HepG2 (cell line): ENCODE measurements at regions not wholly inside any gene's neighbourhood (a gene's known extent, or its start where the extent isn't known, plus 50 kb on each side); places are given as distances from the start of the nearest gene placed in this dataset.

ENCODE experiments used
- ATAC-seq: fragments of 200-7000 bp; cut with Tn5 transposase; 3 replicates; pipeline ENCODE4 v1.9.1; 2020; ENCODE audit warnings: mild to moderate bottlenecking, moderate library complexity
- BruUV-seq: library from RNA; stranded (reverse); fragments of 400-500 nt; replicated peaks from 2 replicates; lab custom pipeline; 2021; lab: Mats Ljungman, UMichigan
- CTCF ChIA-PET: fragments of 300-600 bp; formaldehyde crosslinking; extraction: SDS; loops from one replicate; lab custom pipeline; 2021; ENCODE audit warnings: low total read pairs, inconsistent platforms, low intra/inter-chr PET ratio; lab: Yijun Ruan, JAX
- POLR2A ChIA-PET: fragments of 350-600 bp; sonication (Branson Sonifier 250); formaldehyde crosslinking; loops from one replicate; lab custom pipeline; 2020; ENCODE audit warnings: antibody characterized with exemption, inconsistent platforms; lab: Yijun Ruan, JAX
- DNase-seq: peaks from one replicate; pipeline ENCODE4 v3.0.0-alpha.2; 2015; ENCODE audit warnings: low spot score
- FAIRE-seq: peaks from 3 replicates; lab custom pipeline; 2011; peaks lifted over from hg19 to GRCh38; lab: Jason Lieb, UNC
- H2AFZ ChIP-seq: one replicate; pipeline ENCODE4 v1.6.1; 2011; ENCODE audit warnings: low read length, inconsistent platforms
- H3K27ac ChIP-seq: fragments of 300-600 bp; 3 replicates; pipeline ENCODE4 v1.8.0; 2011; ENCODE audit warnings: mixed run types, mild to moderate bottlenecking, mixed read lengths, low read length, inconsistent platforms; ENCODE audit not compliant: insufficient read depth; ENCODE audit errors: extremely low read length
- H3K27me3 ChIP-seq, 2 experiments: fragments of 200-600 bp in 1 of 2; 2 replicates in 1 of 2; 3 replicates in 1 of 2; pipeline versions ENCODE4 v1.6.0 to v1.8.0; 2011; ENCODE audit warnings: low read length in 2 of 2, mild to moderate bottlenecking in 2 of 2, moderate library complexity in 2 of 2, inconsistent platforms in 1 of 2; ENCODE audit not compliant: insufficient read depth in 2 of 2, control insufficient read depth in 1 of 2
- H3K36me3 ChIP-seq, 2 experiments: fragments of 200-600 bp in 1 of 2; replicated peaks in 1 of 2; 2 replicates in 1 of 2; 3 replicates in 1 of 2; pipeline versions ENCODE4 v1.5.1 to v1.8.0; 2011; ENCODE audit warnings: low read length in 2 of 2, inconsistent platforms in 1 of 2; ENCODE audit not compliant: insufficient read depth in 2 of 2, control insufficient read depth in 1 of 2
- H3K4me1 ChIP-seq: 2 replicates; pipeline ENCODE4 v1.5.1; 2012; ENCODE audit warnings: low read length, inconsistent platforms; ENCODE audit not compliant: insufficient read depth
- H3K4me2 ChIP-seq: 2 replicates; pipeline ENCODE4 v1.6.0; 2011; ENCODE audit warnings: low read depth, low read length, inconsistent platforms
- H3K4me3 ChIP-seq, 3 experiments: fragments of 200-600 bp in 1 of 3; sonication (generic), shearing (Covaris generic) in 1 of 3; replicated peaks in 1 of 3; 2 replicates each; pipeline ENCODE4 v1.5.1; 2011 to 2016; ENCODE audit warnings: low read length in 3 of 3, inconsistent platforms in 2 of 3, low read depth in 2 of 3, mild to moderate bottlenecking in 2 of 3, control low read depth in 1 of 3, mixed read lengths in 1 of 3; ENCODE audit not compliant: insufficient read depth in 1 of 3
- H3K79me2 ChIP-seq: one replicate; pipeline ENCODE4 v1.6.1; 2011; ENCODE audit warnings: low read length, inconsistent platforms; ENCODE audit not compliant: insufficient read depth
- H3K9ac ChIP-seq: 2 replicates; pipeline ENCODE4 v1.6.0; 2011; ENCODE audit warnings: mild to moderate bottlenecking, low read depth, low read length, inconsistent platforms; ENCODE audit not compliant: insufficient read depth
- H3K9me3 ChIP-seq: 2 replicates; pipeline ENCODE4 v1.5.1; 2012; ENCODE audit warnings: mild to moderate bottlenecking, low read length
- H4K20me1 ChIP-seq: 2 replicates; pipeline ENCODE4 v1.6.0; 2011; ENCODE audit warnings: inconsistent platforms, mild to moderate bottlenecking, low read length, moderate library complexity; ENCODE audit not compliant: insufficient read depth
- MYNN ChIP-seq: sonication (generic); formaldehyde crosslinking; IDR thresholded peaks from 2 replicates; pipeline ENCODE4 v1.4.0; 2020; ENCODE audit warnings: mild to moderate bottlenecking, low read depth, missing genetic modification reagents
- NFYB ChIP-seq: sonication (generic); formaldehyde crosslinking; IDR thresholded peaks from 2 replicates; pipeline ENCODE4 v1.4.0; 2020; ENCODE audit warnings: missing genetic modification reagents
- PHB2 ChIP-seq: fragments of 450-650 bp; IDR thresholded peaks from 2 replicates; pipeline ENCODE4 v1.6.1; 2018; ENCODE audit not compliant: partially characterized antibody
- POGZ ChIP-seq: sonication (generic); formaldehyde crosslinking; IDR thresholded peaks from 2 replicates; pipeline ENCODE4 v1.4.0; 2020; ENCODE audit warnings: mild to moderate bottlenecking, missing genetic modification reagents
- SRSF9 ChIP-seq: fragments of 200-400 bp; formaldehyde crosslinking; IDR thresholded peaks from 2 replicates; pipeline ENCODE4 v1.6.1; 2018; ENCODE audit warnings: borderline replicate concordance, mild to moderate bottlenecking, low read depth, low read length; ENCODE audit not compliant: insufficient read depth, poor library complexity, severe bottlenecking
- ZC3H13 ChIP-seq: sonication (generic); formaldehyde crosslinking; IDR thresholded peaks from 2 replicates; pipeline ENCODE4 v1.8.1; 2023; ENCODE audit warnings: mild to moderate bottlenecking, missing genetic modification reagents, moderate library complexity
- ZKSCAN1 ChIP-seq: fragments of 150-350 bp; IDR thresholded peaks from 2 replicates; pipeline ENCODE4 v1.6.1; 2014; ENCODE audit warnings: low read length
- ZKSCAN8 ChIP-seq: IDR thresholded peaks from 2 replicates; pipeline ENCODE4 v1.6.1; 2016; ENCODE audit warnings: borderline replicate concordance, missing genetic modification reagents, missing compliant biosample characterization
- ZNF446 ChIP-seq: sonication (generic); formaldehyde crosslinking; IDR thresholded peaks from 2 replicates; pipeline ENCODE4 v1.5.0; 2020; ENCODE audit warnings: mild to moderate bottlenecking, missing genetic modification reagents
- ZNF546 ChIP-seq: sonication (generic); formaldehyde crosslinking; conservative IDR thresholded peaks from 2 replicates; pipeline ENCODE4 v1.8.1; 2023; ENCODE audit warnings: mild to moderate bottlenecking, missing genetic modification reagents
- ZNF550 ChIP-seq: sonication (generic); formaldehyde crosslinking; IDR thresholded peaks from 2 replicates; pipeline ENCODE4 v1.4.0; 2020; ENCODE audit warnings: mild to moderate bottlenecking, missing genetic modification reagents, borderline replicate concordance
- ZNF891 ChIP-seq: sonication (generic); formaldehyde crosslinking; IDR thresholded peaks from 2 replicates; pipeline ENCODE4 v1.5.0; 2020; ENCODE audit warnings: mild to moderate bottlenecking, missing genetic modification reagents
- WGBS: methylation state at CpG from one replicate; pipeline ENCODE4 v1.1.6; 2017; ENCODE audit warnings: low lambda C conversion rate; 5-methylcytosine and 5-hydroxymethylcytosine counted together
- in situ Hi-C: cut with HindIII; loops from 2 replicates; pipeline ENCODE4 v1.10.0; 2017; ENCODE audit warnings: low pct_unique_long_range_greater_than_20kb; ENCODE audit not compliant: extremely low pct_ligation_motif_present
- intact Hi-C: fragments of 100-400 bp; cut with micrococcal nuclease; formaldehyde crosslinking; loops from one replicate; pipeline ENCODE4 v1.10.0; 2022; ENCODE audit not compliant: unreplicated experiment
- TF ChIP-seq, protein P1 (sequence below): sonication (generic); formaldehyde crosslinking; IDR thresholded peaks from 2 replicates; pipeline ENCODE4 v1.5.0; 2020; ENCODE audit warnings: mild to moderate bottlenecking, missing genetic modification reagents, borderline replicate concordance
- TF ChIP-seq, protein P2 (sequence below): sonication (generic); formaldehyde crosslinking; IDR thresholded peaks from 2 replicates; pipeline ENCODE4 v1.5.1; 2020; ENCODE audit warnings: mild to moderate bottlenecking, missing genetic modification reagents, borderline replicate concordance

DNA sequence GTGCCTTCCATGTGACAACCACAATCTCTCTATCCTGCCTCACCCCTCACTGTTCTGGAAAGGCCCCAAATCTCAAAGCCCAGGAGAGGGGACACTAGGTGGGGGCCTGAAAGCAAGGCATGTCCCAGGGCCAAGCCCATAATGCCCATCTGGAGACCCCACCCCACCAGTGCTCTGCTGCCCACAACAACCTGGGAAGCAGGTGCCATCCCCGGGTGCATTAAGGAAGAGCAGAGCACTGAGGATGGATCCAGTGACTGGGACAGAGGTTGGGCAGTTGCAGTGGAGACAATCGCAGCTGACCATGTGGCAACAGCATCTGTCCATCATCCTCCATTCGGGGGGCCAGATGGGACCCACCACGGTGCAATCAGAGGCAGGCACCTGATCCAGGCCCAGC lies 106.2 kb upstream of the PRR20G start (continued):
- no peak for TF ChIP-seq POGZ (CRISPR knock-in tag)
- TF ChIP-seq ZNF550 = no peak
- no peak for TF ChIP-seq ZC3H13 (CRISPR knock-in tag)
- no peak for TF ChIP-seq ZNF891 (CRISPR knock-in tag)
- no peak for TF ChIP-seq PHB2
- TF ChIP-seq SRSF9 = no peak

DNA sequence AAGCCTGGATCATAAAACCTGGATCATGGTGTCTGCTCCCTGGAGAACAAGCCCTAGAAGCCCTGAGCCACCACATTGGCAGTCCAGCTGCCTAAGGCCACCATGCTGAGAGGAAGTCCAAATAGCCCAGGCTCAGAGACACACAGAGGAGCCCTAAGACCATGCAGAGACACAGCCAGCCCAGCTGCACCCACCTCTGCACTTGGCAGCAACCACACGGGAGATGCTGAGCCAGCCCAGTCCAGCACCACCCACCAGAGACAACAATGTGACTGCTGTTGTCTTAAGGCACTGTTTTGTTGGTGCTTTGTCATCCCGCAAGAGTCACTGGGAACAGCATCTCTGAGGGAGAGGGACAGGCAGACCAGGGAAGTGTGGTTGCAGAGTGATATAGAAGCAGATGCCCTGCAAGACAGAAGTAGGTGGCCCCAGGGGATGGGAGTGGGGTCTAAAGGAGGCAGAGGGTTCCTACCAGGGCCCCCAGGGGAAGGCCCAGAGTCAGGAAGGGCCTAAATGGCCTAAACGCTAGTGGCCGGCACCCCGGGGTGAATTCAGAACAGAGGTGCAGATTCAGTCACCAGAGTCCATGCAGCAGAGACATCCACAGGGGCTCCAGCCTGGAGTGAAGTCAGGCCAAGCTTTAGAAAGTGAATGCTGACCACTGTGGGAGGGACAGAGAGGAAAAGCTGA lies 105.4 kb upstream of the PRR20G start:
- DNase-seq (no peak), FAIRE-seq (no peak), ATAC-seq (no peak)
- intact Hi-C loops = no loop called here
- no peaks in the 10 kb centered on the region for H3K9me3 ChIP-seq
- peaks cover 0 to 36% of the 10 kb centered on the region in 2 experiments; a peak in 3 of 5 replicates for H3K27me3 ChIP-seq
- H3K4me1 ChIP-seq = no peaks in the 10 kb centered on the region
- no peaks in the 10 kb centered on the region for H4K20me1 ChIP-seq
- H3K4me3 ChIP-seq = no peak overlapping the region
- ChIA-PET CTCF (no interaction called here), POLR2A (no interaction called here)
- no peak overlapping the region for H2AFZ ChIP-seq
- H3K27ac ChIP-seq = no peak overlapping the region
- in situ Hi-C loops = no loop called here
- H3K36me3 ChIP-seq = no peaks in the 10 kb centered on the region
- no peaks in the 10 kb centered on the region for H3K79me2 ChIP-seq
- H3K9ac ChIP-seq = no peak overlapping the region
- BruUV-seq = no TSS peak
- H3K4me2 ChIP-seq = no peak overlapping the region
- WGBS = 22% methylated on average over 4 of the region's 5 CpGs
- TF ChIP-seq ZNF446 (CRISPR knock-in tag) (no peak), NFYB (CRISPR knock-in tag) (no peak), ZKSCAN1 (no peak), ZKSCAN8 (CRISPR knock-in tag) (no peak), ZNF546 (no peak), MYNN (CRISPR knock-in tag) (no peak)
- TF ChIP-seq, protein P1, sequence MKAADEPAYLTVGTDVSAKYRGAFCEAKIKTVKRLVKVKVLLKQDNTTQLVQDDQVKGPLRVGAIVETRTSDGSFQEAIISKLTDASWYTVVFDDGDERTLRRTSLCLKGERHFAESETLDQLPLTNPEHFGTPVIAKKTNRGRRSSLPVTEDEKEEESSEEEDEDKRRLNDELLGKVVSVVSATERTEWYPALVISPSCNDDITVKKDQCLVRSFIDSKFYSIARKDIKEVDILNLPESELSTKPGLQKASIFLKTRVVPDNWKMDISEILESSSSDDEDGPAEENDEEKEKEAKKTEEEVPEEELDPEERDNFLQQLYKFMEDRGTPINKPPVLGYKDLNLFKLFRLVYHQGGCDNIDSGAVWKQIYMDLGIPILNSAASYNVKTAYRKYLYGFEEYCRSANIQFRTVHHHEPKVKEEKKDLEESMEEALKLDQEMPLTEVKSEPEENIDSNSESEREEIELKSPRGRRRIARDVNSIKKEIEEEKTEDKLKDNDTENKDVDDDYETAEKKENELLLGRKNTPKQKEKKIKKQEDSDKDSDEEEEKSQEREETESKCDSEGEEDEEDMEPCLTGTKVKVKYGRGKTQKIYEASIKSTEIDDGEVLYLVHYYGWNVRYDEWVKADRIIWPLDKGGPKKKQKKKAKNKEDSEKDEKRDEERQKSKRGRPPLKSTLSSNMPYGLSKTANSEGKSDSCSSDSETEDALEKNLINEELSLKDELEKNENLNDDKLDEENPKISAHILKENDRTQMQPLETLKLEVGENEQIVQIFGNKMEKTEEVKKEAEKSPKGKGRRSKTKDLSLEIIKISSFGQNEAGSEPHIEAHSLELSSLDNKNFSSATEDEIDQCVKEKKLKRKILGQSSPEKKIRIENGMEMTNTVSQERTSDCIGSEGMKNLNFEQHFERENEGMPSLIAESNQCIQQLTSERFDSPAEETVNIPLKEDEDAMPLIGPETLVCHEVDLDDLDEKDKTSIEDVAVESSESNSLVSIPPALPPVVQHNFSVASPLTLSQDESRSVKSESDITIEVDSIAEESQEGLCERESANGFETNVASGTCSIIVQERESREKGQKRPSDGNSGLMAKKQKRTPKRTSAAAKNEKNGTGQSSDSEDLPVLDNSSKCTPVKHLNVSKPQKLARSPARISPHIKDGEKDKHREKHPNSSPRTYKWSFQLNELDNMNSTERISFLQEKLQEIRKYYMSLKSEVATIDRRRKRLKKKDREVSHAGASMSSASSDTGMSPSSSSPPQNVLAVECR (CRISPR knock-in tag) = no peak
- TF ChIP-seq, protein P2, sequence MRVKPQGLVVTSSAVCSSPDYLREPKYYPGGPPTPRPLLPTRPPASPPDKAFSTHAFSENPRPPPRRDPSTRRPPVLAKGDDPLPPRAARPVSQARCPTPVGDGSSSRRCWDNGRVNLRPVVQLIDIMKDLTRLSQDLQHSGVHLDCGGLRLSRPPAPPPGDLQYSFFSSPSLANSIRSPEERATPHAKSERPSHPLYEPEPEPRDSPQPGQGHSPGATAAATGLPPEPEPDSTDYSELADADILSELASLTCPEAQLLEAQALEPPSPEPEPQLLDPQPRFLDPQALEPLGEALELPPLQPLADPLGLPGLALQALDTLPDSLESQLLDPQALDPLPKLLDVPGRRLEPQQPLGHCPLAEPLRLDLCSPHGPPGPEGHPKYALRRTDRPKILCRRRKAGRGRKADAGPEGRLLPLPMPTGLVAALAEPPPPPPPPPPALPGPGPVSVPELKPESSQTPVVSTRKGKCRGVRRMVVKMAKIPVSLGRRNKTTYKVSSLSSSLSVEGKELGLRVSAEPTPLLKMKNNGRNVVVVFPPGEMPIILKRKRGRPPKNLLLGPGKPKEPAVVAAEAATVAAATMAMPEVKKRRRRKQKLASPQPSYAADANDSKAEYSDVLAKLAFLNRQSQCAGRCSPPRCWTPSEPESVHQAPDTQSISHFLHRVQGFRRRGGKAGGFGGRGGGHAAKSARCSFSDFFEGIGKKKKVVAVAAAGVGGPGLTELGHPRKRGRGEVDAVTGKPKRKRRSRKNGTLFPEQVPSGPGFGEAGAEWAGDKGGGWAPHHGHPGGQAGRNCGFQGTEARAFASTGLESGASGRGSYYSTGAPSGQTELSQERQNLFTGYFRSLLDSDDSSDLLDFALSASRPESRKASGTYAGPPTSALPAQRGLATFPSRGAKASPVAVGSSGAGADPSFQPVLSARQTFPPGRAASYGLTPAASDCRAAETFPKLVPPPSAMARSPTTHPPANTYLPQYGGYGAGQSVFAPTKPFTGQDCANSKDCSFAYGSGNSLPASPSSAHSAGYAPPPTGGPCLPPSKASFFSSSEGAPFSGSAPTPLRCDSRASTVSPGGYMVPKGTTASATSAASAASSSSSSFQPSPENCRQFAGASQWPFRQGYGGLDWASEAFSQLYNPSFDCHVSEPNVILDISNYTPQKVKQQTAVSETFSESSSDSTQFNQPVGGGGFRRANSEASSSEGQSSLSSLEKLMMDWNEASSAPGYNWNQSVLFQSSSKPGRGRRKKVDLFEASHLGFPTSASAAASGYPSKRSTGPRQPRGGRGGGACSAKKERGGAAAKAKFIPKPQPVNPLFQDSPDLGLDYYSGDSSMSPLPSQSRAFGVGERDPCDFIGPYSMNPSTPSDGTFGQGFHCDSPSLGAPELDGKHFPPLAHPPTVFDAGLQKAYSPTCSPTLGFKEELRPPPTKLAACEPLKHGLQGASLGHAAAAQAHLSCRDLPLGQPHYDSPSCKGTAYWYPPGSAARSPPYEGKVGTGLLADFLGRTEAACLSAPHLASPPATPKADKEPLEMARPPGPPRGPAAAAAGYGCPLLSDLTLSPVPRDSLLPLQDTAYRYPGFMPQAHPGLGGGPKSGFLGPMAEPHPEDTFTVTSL (CRISPR knock-in tag) = no peak
